T-cell (primary cell): ENCODE measurements at regions not wholly inside any gene's neighbourhood (a gene's known extent, or its start where the extent isn't known, plus 50 kb on each side); places are given as distances from the start of the nearest gene placed in this dataset.
A peak's percentile ranks its signal among the peaks of the same experiment; 100 is the strongest.
"Not testable (repeated sequence)": the region's sequence is repeated elsewhere in the genome, so short reads cannot be mapped to it uniquely, and the experiment has no call there.

Experiments
- ATAC-seq, 4 experiments: fragments of 200-7000 bp in 3 of 4; fragments of 150-1000 bp in 1 of 4; cut with Tn5 transposase; replicated peaks in 1 of 4; 1 replicate in 3 of 4; 2 replicates in 1 of 4; pipeline ENCODE4 v1.10.0; 2021; ENCODE audit warnings: moderate library complexity in 3 of 4, mild to moderate bottlenecking in 2 of 4, moderate number of reproducible peaks in 1 of 4
- CTCF ChIA-PET, 2 donors: fragments of 300-600 bp; sonication (Branson Sonifier 250); formaldehyde crosslinking; loops; one replicate each; lab custom pipeline; 2022; ENCODE audit warnings: antibody characterized with exemption in 2 of 2; lab: Charles Lee
- POLR2A ChIA-PET, 2 donors: fragments of 300-600 bp; sonication (Branson Sonifier 250); formaldehyde crosslinking; loops; one replicate each; lab custom pipeline; 2022; ENCODE audit warnings: antibody characterized with exemption in 2 of 2; lab: Charles Lee
- DNase-seq, 35 experiments: peaks; one replicate each; pipeline versions ENCODE4 v3.0.0 to v3.0.0-alpha.2; 2013 to 2023
- H3K27ac ChIP-seq: one replicate; pipeline ENCODE4 v1.5.1; 2013; ENCODE audit warnings: low read length
- H3K27me3 ChIP-seq, 2 experiments: replicated peaks in 1 of 2; 1 replicate in 1 of 2; 2 replicates in 1 of 2; pipeline versions ENCODE4 v1.6.1 to v1.7.0; 2013; ENCODE audit warnings: low read length in 1 of 2, mixed read lengths in 1 of 2; ENCODE audit not compliant: control insufficient read depth in 2 of 2, insufficient read depth in 2 of 2; ENCODE audit errors: extremely low read depth in 1 of 2
- H3K36me3 ChIP-seq, 2 donors: 1 replicate in 1 of 2; 2 replicates in 1 of 2; pipeline versions ENCODE4 v1.6.1 to v1.7.0; 2013; ENCODE audit warnings: low read length in 1 of 2; ENCODE audit not compliant: control insufficient read depth in 2 of 2, insufficient read depth in 1 of 2; ENCODE audit errors: extremely low read depth in 1 of 2
- H3K4me1 ChIP-seq, 2 experiments: 1 replicate in 1 of 2; 2 replicates in 1 of 2; pipeline versions ENCODE4 v1.6.1 to v1.7.0; 2013; ENCODE audit warnings: low read length in 2 of 2, mixed read lengths in 1 of 2; ENCODE audit not compliant: insufficient read depth in 2 of 2, control insufficient read depth in 1 of 2; ENCODE audit errors: extremely low read depth in 1 of 2
- H3K4me3 ChIP-seq, 2 donors: 1 replicate in 1 of 2; 2 replicates in 1 of 2; pipeline versions ENCODE4 v1.5.1 to v1.7.0; 2013; ENCODE audit warnings: mild to moderate bottlenecking in 2 of 2, low read length in 1 of 2, moderate library complexity in 1 of 2; ENCODE audit not compliant: control insufficient read depth in 1 of 2; ENCODE audit errors: extremely low read depth in 1 of 2
- H3K9me3 ChIP-seq: 2 replicates; pipeline ENCODE4 v1.7.0; 2013
- H3K27ac Mint-ChIP-seq, 2 donors: one replicate each; pipeline ENCODE4 v1.8.0; 2020 to 2021; ENCODE audit warnings: mild to moderate bottlenecking in 2 of 2, mixed read lengths in 2 of 2
- H3K27me3 Mint-ChIP-seq, 2 donors: one replicate each; pipeline ENCODE4 v1.8.0; 2021 to 2022; ENCODE audit warnings: mixed read lengths in 2 of 2
- H3K36me3 Mint-ChIP-seq: one replicate; pipeline ENCODE4 v1.8.0; 2021; ENCODE audit warnings: mixed read lengths
- H3K4me1 Mint-ChIP-seq, 3 donors: one replicate each; pipeline ENCODE4 v1.8.0; 2020 to 2022; ENCODE audit warnings: mixed read lengths in 3 of 3, mild to moderate bottlenecking in 1 of 3
- H3K4me3 Mint-ChIP-seq, 3 donors: one replicate each; pipeline ENCODE4 v1.8.0; 2020 to 2022; ENCODE audit warnings: mild to moderate bottlenecking in 3 of 3, mixed read lengths in 3 of 3, moderate library complexity in 3 of 3
- H3K9me3 Mint-ChIP-seq, 3 donors: one replicate each; pipeline ENCODE4 v1.8.0; 2020 to 2022; ENCODE audit warnings: mixed read lengths in 3 of 3
- WGBS: methylation state at CpG from one replicate; pipeline ENCODE4 v1.1.5; 2013; ENCODE audit warnings: missing lambda C conversion rate; ENCODE audit not compliant: insufficient coverage; 5-methylcytosine and 5-hydroxymethylcytosine counted together

DNA sequence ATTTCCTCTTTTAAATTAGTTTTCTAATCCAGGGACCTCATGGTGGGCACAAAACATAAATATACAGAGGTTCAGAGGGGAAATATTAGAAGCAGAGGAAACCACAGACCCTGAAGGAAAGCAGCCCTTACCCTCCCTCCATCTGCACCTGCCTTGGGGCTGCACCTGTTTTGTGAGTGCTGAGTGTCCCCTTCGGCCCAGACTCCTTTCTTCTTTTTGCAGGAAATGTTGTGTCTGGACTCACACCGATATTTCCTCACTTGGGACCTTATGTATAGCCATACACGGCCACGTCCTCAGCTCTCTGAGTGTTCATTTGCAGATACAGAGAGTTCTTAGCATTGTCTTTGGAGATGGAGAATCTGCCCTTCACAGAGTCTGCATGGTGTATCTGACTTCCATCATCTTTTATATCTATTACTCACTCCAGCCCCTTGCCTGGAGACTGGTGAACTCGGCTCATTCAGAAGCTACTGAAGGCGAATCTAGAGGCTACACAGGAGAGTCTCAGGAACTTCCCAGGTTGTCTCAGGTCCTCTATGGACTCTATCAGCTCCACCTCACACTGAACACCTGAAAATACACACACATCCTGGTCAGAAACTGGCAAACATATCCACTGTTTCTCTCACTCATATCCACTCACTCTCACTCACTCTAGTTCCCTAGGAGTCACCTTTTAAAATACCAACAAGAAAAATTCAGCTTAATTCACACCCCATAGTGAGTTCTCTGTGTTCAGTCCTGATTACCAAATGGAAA, 829.7 kb downstream of the TMEM121 start:
- H3K4me1 Mint-ChIP-seq, H3K4me1 ChIP-seq, H3K36me3 Mint-ChIP-seq, H3K4me3 ChIP-seq, POLR2A ChIA-PET, H3K27me3 ChIP-seq, H3K27ac ChIP-seq, H3K27ac Mint-ChIP-seq, CTCF ChIA-PET, H3K4me3 Mint-ChIP-seq, DNase-seq, H3K9me3 Mint-ChIP-seq, ATAC-seq, H3K36me3 ChIP-seq, H3K9me3 ChIP-seq: not testable (repeated sequence)
- peaks cover 27% of the 10 kb centered on the region in 2 donors for H3K27me3 Mint-ChIP-seq
- no CpG with 5 or more reads among the region's 6 CpGs for WGBS

DNA sequence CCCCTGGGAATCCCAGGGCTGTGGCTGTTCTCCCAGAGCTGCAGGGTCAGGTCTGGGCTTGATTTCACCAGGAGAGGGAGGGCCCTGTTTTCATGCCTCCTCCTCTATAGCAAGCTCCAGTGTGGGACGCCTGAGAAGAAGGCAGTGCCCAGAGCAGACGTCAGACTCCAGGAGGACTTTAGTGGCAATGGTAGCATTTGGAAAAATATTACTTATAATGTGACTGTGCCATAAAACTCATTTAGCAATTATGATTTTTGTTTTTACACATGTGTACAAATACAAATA, 830.2 kb downstream of the TMEM121 start:
- H3K4me3 Mint-ChIP-seq, DNase-seq, CTCF ChIA-PET: not testable (repeated sequence)

DNA sequence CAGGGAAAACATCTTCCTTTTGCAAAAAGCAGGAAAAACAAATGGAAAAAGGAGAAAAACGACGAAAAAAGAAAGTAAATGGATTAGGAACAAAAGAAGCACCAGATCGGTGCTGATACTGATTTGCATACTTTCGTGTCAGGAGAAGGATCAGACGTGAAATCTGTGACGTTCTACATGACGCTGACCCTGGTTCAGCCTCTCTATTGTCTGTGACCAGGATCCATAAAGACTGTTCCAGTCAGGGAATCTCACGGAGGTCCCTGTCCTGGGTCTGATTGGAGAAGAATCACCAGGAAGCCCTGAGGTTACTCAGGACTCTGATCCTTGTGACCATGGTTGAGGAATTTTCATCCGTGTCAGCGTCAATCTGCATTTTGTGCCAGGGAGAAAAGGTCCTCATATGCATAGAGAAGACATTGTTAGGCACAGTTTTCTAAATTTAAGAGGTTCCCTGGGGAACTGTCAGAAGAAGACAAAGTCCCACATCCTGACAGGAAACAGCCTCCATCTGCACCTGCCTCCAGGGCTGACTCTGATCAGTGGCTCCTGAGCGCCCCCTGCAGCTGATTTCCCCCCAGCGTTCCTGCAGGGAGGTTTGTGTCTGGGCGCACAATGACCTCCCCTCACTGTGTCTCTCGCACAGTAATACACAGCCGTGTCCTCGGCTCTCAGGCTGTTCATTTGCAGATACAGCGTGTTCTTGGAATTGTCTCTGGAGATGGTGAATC, 832.9 kb downstream of the TMEM121 start:
- CTCF ChIA-PET, H3K27ac ChIP-seq, H3K4me1 Mint-ChIP-seq, H3K4me1 ChIP-seq, H3K9me3 ChIP-seq, H3K4me3 ChIP-seq, POLR2A ChIA-PET, H3K9me3 Mint-ChIP-seq, H3K27me3 ChIP-seq, H3K36me3 ChIP-seq, H3K27ac Mint-ChIP-seq, H3K4me3 Mint-ChIP-seq, H3K36me3 Mint-ChIP-seq: not testable (repeated sequence)
- H3K27me3 Mint-ChIP-seq, result peaks cover 15 to 18% of the 10 kb centered on the region in 2 donors
- DNase-seq (peak in 23 of 35 experiments; percentile 12 to 56 (median 33)), ATAC-seq (peak in 2 of 4 experiments; percentile 16 to 49)
- WGBS, result 59% methylated on average over 3 of the region's 17 CpGs

More for the DNA sequence above, 830.2 kb downstream of the TMEM121 start:
- H3K27me3 ChIP-seq, POLR2A ChIA-PET, H3K4me1 ChIP-seq, H3K4me1 Mint-ChIP-seq, H3K27ac Mint-ChIP-seq, H3K36me3 Mint-ChIP-seq, H3K4me3 ChIP-seq, ATAC-seq, H3K27ac ChIP-seq, H3K9me3 Mint-ChIP-seq, H3K36me3 ChIP-seq, H3K9me3 ChIP-seq: not testable (repeated sequence)
- WGBS, result no CpG with 5 or more reads among the region's 2 CpGs
- H3K27me3 Mint-ChIP-seq, result peaks cover 22 to 26% of the 10 kb centered on the region in 2 donors

DNA sequence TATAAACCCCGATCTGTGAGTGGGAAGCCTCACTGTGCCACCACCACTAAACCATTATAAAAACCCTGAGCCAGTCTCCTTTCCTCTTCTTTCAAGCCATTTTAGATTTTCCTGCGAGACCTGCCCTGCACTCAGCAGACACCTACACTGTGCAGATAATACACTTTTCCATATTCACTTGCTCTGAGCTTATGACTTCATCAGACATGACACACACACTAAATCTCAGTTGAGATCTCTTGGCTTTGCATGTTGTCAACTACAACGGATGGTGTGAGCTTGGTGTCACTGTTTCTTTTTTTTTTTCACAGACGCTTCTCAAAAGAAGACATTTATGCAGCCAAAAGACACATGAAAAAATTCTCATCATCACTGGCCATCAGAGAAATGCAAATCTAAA, 839.0 kb downstream of the TMEM121 start:
- POLR2A ChIA-PET, H3K9me3 ChIP-seq, DNase-seq, ATAC-seq, H3K4me1 Mint-ChIP-seq, H3K27ac ChIP-seq, H3K4me1 ChIP-seq, H3K4me3 ChIP-seq, CTCF ChIA-PET, H3K36me3 Mint-ChIP-seq, H3K27ac Mint-ChIP-seq, H3K4me3 Mint-ChIP-seq, H3K9me3 Mint-ChIP-seq, H3K27me3 ChIP-seq, H3K36me3 ChIP-seq: not testable (repeated sequence)
- WGBS, result no CpG with 5 or more reads among the region's 4 CpGs
- H3K27me3 Mint-ChIP-seq, result peaks cover 7 to 12% of the 10 kb centered on the region in 2 donors

DNA sequence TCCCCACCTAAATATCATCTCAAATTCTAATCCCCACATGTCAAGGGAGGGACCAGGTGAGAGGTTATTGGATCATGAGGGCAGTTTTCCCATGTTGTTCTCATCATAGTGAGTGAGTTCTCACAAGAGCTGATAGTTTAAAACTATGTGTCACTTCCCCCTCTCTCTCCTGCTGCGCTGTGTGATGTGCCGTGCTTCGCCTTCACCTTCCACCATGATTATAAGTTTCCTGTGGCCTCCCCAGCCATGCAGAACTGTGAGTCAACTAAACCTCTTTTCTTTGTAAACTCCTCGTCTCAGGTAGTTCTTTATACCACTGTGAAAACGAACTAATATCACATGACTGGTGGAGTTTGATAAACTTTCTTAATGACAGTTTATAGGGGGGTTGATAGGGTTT, 839.5 kb downstream of the TMEM121 start:
- H3K4me3 Mint-ChIP-seq, H3K4me1 Mint-ChIP-seq, H3K27me3 ChIP-seq, H3K4me1 ChIP-seq, H3K27ac Mint-ChIP-seq, H3K36me3 ChIP-seq, H3K27ac ChIP-seq, POLR2A ChIA-PET, H3K36me3 Mint-ChIP-seq, H3K4me3 ChIP-seq, H3K9me3 Mint-ChIP-seq, CTCF ChIA-PET, H3K9me3 ChIP-seq, DNase-seq: not testable (repeated sequence)
- ATAC-seq, result peak in 2 of 4 experiments; percentile 35 to 42
- no CpG with 5 or more reads among the region's 5 CpGs for WGBS
- peaks cover 11 to 12% of the 10 kb centered on the region in 2 donors for H3K27me3 Mint-ChIP-seq

- H3K27ac ChIP-seq, POLR2A ChIA-PET, H3K9me3 ChIP-seq, H3K36me3 ChIP-seq, CTCF ChIA-PET, H3K4me3 Mint-ChIP-seq, H3K36me3 Mint-ChIP-seq, H3K27ac Mint-ChIP-seq, DNase-seq, H3K9me3 Mint-ChIP-seq, H3K4me1 ChIP-seq, H3K27me3 ChIP-seq, ATAC-seq, H3K4me1 Mint-ChIP-seq, H3K4me3 ChIP-seq: not testable (repeated sequence)
- WGBS, result no CpG with 5 or more reads among the region's 1 CpG
- H3K27me3 Mint-ChIP-seq, result peaks cover 11% of the 10 kb centered on the region in 2 donors
These were observed 840.6 kb downstream of the TMEM121 start for GRCh38 chr14:106366971-106367370.
